ENCODE measurements at regions not wholly inside any gene's neighbourhood (a gene's known extent, or its start where the extent isn't known, plus 50 kb on each side); places are given as distances from the start of the nearest gene placed in this dataset.
"Not testable (repeated sequence)": the region's sequence is repeated elsewhere in the genome, so short reads cannot be mapped to it uniquely, and the experiment has no call there.

DNA sequence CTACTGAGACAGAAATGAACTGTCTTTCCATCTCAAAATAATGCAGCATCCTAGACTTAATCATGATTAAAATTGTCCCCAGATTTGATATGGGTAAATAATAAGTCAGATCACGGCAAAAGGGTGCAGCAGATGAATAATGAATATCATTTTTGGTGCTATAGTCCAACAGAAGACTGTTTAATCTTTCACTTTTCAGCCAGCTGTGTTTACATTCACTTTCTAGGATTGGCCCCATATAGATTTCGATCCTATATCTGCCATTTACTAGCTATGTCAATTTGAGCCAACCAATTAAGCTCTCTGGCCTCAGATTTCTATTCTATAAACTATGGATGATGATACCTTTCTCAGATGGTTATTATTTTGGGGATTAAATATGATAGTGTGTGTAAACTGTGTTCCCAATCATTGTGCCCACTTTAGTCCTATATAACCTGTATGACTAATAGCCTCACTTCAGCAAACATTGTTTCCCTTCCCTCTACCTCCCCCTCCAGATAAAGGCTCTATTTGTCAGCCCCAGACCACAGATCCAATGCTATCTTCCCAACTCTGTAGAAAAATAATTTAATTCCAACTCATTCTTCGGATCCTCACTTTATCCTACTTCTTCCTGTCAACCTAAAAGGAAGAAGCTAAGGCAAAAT, 53.6 kb upstream of the NT5E start:
- no peak for DNase-seq

DNA sequence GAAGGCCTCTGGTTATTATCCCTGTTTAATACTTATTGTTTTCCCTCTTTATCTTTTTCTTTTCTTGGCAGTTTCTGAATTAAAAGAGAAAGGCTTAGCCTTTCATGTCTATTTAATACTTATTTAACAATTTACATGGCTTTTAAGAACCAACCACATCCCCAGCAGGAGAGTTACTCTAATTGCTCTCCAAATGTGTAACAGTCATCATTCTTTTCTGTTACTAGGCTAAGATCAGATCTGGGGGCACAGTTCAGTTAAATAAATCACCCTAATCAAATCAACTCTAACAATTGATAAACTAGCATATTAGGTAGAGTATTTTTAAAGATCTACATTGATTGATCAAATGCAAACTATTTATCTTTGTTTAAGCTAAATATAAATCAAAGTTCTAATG, 54.1 kb upstream of the NT5E start:
- DNase-seq, result no peak

DNA sequence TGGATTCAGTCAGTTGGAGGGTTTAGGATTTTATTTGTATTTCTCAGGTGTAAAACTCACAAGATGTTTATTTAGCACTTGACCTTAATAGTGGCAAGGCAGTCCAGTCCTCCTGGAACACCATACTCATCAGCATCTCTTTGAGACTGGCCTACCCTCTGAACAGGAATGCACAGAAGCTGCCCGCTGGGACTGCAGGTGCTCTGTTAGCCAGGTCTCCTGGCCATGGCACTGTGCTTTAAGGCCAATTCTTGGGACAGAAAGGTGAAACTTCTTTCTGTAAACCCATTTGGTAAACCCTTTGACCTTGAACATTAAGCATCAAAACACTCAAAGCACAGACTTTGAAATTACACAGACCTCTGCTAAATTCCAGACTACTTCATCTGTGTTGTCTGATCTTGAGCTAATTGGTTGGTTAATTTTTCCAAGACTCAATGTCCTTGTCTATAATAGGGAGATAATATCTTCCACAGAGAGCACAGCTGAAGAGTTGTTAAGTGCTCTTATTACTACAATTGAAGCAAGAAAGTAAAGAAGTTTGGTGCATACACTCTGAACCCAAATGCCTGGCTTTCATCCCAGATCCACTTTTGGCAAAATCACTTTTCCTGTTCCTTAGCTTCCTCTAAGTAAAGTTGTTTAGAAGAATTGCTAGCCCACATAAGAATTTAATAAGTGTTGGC, 54.9 kb upstream of the NT5E start:
- no peak for DNase-seq

DNA sequence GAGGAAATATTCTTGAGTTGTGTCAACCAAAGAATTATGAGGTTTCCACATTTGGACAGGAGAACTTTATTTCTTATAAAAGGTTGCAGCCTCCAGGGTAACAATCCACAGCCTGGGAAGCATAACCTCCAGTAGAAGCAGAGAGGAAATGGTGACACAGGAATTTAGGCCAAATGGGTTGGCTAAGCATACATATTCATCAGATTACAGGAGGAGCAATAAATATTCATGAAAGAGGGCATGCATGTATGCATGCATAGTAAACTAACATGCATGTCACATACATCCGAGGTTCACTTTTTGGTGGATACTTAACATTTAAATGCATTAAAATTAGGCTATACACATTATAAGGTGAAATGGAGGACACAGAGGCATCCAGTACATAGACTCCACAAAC, 55.7 kb upstream of the NT5E start:
- no peak for DNase-seq

DNA sequence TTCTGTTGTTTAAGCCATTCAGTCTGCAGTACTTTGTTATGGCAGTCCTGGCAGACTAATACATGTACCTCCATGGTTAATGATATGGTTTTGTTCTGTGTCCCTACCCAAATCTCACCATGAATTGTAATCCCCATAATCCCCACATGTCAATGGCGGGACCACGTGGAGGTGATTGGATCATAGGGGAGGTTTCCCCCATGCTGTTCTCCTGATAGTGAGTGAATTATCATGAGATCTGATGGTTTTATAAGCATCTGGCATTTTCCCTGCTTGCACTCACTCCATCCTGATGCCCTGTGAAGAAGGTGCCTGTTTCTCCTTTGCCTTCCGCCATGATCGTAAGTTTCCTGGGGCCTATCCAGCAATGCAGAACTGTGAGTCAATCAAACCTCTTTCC, 57.5 kb upstream of the NT5E start:
- no peak for DNase-seq

DNA sequence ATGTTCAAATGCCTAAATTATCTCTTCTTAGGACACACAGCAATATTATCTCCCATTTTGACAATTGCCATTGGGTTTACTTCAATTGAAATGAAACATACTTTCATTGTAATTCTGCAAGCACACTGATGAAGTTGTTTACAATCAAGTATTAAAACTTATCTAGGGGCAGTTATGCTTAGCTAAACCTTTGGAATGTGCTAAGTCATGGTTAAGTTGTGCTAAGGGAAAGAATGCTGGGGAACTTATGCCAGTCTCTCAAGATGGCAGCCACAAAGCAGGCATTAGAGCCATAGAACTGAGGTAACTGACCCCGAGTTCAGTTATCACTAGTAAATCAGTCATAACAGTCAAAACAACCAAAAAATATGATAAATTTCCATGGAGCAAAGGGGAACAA, 59.1 kb upstream of the NT5E start:
- DNase-seq, result no peak

DNA sequence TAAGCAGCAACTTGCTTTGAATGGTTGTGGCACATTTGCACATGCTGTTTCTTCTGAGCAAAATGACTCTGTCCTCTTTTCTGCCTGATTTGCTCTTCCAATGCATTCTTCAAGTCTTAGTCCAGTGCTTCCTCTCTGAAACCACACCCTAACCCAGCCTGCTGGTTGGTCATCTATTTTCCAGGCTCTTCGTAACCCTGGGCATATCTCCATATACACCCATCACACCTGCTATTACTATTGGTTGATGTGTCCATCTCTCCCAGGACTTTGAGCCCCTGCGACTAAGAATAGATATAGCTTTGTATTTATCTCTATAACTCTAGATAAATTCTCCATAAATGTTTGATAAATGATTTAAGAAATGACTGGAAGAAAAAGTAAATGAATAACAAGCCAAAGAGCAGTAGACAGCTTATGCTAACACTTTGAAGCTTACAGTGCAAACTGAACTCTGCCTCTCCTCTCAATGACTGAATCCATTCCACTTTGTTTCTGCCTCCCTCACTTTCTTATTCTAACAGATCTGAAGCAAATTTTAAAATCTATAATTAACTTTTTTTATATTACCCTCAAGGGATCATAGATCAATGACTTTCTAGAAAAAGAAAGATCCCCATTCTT, 59.7 kb upstream of the NT5E start:
- DNase-seq, result no peak

DNA sequence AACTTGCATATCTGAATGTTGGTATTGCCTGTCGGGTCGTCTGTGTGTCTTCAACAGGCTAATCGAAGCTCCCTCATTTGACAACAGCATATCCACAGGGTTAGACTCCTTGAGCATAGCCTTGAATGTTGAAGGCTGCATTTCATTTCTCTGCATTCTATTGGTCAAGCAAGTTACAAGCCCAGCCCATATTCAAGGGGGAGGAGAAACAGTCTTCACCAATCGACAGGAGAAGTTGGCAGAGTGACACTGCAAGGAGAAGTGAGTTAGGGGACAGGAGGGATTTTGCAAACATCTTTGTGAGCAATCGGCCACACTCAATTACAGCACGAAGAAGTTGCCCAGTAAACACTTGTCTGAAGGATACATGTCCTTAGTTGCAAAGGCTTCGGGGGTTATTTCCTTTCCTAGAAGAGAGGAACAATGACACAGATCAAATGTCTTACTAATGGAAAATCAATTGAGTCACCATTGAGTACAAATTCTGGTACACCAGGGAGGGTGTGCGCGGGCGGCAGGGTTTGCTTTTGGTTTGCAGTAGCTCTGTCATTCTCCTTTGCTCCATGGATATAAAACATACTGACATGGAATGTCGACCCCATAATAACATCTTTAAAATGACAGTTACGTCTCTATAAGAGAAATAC, 60.6 kb upstream of the NT5E start:
- no peak for DNase-seq

DNA sequence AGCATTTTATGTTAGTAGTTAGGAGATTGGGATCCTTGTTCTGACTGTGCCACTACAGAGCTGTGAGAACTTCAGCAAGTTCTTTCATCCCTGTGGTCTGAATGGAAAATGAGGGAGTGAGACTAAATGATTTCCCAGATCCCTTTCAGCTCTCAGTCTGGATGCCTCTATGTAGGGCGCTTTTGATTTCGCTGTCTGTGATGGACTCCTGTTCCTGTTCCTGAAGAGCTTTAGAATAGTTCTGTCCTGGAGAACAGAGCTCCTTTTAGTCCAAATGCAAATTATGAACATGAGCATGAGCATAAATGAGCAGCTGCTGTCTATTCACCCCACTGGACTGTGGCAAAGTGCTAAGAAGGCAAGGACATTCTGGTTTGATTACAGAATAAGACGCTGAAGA, 61.4 kb upstream of the NT5E start:
- DNase-seq, result no peak

DNA sequence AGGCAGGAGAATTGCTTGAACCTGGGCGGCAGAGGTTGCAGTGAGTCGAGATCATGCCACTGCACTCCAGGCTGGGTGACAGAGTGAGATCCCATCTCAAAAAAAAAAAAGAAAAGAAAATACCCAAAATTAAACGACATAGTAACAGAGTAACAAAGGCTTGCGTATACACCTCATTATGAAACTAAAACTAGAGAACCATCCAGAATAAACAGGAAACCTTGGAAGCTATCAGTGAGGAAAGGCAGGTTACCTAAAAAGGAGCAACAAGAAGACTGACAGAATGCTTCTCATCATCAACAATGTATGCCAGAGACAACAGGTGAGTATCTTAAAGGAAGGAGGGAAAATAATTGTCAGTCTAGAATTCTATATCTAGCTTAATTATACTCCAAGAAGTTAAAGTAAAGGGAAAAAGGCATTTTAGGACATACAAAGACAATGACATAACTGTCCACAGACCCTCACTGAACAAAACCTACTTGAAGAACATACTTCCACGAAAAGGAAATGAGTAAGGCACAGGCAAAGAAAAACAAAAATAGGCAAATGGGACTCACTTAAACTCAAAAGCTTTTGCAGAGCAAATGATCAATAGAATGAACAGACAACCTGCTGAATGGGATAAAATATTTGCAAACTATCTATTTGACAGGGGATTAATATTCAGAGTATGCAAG, 64.1 kb upstream of the NT5E start:
- no peak for DNase-seq

DNA sequence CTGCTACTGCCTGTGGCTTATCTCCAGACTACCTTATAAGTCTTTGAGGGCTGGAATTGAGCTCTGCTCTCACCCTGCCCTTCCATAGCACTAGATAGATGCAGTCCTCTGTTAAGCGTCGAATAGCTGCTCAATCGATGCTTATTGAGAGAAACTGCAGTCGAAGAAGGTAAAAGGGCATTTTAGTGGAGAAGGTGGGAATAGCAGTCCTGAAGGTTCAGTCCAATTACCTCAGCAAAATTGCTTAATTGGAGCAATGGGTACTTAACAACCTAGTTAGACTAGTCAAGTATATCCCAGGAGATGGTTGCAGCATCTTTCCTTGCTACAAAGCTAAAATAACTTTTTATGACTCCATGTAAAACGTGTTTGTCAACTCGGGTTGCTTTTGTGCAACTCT, 66.8 kb upstream of the NT5E start:
- no peak for DNase-seq

DNA sequence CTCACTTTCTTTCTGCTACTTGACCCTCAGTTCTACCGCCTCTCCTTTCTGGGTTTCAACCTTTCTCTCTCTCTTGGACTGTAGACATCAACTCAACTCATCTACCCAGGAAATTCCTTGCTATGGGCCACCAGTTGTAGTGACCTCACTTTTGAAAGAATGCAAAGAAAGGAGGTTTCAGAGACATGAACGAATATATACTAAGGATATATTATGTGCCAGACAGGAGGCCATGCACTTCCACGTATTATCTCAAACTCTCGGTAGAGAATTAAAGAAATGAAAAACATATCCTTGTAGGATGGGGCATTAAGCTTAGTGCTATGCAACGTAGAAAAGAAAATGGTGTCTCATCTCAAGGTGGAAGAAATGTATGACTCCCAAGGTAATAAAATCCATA, 67.3 kb upstream of the NT5E start:
- no peak for DNase-seq

DNA sequence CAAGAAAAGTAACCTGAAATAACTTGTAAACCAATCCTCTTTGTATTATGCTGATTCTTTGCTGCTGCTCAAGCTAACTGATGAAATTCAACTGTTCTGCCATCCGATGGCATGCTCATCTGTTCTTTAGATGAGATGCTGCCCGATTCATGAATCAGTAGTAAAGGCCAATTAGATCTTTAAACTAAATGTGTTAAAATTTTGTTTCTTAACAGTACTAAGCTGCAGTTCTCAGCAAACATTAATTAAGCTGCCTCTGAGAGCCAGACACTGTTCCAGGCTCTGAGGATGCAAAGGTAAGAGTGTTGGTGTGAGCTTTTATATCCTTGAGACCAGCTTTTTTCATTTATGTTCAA, 77.0 kb upstream of the NT5E start:
- DNase-seq, result no peak

DNA sequence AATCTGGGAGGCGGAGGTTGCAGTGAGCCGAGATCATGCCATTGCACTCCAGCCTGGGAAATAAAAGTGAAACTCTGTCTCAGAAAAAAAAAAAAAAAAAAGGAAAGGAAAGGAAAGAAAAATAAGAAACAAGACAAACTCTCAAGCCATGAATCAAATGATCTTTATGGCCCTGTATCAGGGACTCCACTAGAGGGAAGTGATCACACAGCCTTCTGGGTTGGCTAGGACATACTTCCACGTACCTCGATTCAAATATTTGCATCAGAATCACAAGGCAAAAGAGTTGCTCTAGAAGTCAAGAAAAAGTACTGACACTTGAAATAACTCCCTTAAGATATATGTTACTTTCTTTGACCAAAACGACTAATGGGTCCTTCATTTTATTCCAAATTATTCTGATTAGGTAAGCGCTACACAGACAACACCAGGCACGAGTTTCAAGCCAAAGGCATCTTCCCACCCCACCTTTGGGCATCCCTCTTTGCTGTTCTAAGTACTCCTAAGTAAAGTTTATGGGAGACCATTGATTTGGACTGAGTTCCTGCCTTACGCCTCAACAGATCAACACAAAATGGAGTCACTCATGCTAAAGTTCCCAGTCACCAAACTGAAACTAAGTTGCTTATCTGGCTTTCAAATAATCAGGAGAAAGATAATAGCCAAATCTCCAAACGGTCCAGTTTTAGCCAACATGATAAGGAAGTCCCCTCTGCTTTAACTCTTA, 77.5 kb upstream of the NT5E start:
- DNase-seq, result no peak

DNA sequence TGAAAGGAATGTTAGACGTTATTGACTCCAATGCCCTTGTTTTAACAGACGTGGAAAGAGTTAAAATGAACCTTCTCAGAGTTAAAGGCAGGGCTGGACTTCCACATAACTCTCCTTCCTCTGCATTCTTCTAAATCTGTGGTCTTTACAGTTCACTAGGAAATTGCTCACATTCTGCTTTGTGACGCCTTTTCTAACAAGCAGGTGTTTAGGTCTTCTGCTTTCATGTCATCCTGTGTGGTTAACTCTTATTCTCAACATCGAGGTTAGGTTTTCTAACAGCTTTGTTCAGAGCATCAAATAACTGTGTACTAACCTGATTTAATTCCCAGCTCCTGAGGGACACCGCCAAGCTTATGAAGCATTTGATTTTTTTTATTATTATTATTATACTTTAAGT, 81.3 kb upstream of the NT5E start:
- DNase-seq, result no peak

DNA sequence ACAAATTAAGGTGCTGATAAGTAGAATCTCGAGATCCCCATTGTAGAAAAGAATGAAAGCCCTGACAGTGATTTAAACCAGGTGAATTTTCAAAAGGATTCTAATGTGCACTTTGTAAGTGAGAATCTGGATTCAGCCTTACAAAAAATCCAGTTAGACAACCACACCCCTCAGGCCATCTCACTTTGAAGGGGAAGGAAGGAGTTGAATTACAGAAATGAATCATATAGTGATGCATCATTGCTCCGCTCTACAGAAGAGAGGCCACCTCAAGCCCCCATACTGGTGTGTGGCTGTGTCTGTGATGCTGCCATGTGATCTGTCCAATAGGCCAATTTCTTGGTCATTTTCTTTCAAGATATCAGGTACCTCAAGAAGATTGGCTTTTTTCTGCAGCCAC, 85.5 kb upstream of the NT5E start:
- DNase-seq, result no peak

DNA sequence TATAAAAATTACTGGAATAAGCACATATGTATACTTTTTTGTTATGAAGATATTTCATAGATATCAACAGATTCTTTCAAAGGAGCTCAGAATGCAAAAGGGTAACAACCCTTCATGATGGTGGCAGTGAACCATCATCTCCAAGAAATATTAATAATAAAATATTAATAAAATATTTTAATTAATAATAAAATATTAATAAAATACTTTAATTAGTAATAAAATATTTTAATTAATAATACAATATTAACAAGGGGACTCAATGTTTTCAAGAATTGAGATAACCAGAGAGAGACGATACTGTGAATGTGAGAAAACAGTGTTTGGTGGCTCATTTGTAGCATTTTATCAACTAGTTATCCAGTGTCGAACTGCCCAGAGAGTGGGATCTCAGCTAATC, 86.0 kb upstream of the NT5E start:
- no peak for DNase-seq

DNA sequence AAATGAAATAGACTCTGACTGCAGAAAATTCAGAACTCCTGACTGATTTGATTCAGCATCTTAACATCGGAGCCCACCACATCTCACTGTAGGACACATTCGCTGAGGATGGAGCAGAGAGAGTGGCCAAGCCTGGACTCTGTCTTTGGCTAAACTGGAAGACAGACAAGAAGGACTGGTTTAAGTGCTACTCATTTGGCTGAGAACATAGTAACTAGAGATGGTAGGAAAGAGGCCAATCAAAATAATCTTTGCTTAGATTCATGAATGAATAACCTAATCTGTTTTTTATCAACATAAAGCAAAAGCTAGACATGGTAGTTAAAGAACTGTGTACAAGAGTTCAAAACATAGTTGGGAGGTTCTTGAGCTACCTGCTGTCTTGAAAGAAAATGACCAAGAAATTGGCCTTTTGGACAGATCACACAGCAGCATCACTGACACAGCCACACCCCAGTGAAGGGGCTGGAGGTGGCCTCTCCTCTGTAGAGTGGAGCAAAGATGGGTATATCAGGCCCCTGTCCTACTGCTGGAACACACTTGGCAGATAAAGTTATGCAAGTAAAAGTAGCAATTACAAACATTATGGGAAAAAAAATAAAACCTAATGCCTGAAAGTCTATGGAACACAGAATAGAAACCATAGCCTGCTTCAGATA, 87.1 kb upstream of the NT5E start:
- DNase-seq, result no peak

DNA sequence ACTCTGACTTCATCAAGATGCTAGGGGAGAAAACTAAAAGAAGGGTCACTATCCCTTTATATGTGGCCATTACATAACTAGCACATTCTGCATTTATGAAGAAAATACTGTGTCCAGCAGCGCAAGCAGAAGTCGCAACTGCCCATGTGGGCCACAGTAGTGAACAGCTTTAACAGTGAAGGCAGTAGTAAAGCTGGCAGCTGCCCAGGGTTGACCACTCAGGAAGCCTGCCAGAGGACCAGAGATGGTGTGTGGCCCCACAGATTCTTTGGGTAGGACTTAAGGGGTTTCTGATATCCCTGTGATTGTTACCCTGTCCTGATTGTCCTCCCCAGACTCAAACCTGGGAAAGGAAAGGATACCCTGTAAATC, 88.3 kb upstream of the NT5E start:
- DNase-seq, result no peak

DNA sequence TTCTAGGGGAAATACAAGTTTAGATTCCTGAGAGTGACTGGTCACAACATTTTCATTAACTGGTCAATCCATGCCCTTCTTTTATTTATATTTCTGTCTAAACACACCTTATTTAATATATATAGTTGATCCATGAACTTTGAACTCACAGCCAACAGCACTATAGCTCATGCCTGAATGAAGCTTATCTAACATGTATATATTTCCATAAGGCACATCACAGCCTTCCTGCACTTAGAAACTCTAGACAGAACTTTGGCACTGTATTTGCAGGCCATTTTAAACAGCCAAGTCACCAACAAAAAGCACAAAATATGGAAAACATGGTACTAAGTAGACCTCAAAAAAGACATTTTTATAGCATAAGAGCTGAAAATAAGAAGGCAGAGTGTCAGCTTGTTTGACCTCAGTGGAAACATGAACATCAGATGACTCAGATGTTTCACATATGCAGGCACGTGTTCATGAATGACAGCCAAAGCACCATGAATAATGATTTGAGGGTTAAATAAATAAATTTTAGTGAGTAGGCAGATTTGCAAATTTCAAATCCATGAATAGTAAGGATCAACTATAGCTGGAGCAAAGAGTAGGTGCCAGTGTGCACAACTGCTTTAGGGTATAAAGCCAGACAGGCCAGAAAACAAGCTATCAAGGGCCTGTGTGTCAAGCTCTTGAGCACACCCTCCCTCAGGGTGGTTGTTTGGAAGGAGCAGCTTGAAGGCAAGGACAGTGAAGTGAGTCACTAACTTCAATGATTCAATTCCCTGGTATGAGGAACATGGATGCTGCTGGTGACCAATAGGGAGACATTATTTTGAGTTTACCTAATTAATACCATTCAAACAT, 88.9 kb upstream of the NT5E start:
- no peak for DNase-seq

DNA sequence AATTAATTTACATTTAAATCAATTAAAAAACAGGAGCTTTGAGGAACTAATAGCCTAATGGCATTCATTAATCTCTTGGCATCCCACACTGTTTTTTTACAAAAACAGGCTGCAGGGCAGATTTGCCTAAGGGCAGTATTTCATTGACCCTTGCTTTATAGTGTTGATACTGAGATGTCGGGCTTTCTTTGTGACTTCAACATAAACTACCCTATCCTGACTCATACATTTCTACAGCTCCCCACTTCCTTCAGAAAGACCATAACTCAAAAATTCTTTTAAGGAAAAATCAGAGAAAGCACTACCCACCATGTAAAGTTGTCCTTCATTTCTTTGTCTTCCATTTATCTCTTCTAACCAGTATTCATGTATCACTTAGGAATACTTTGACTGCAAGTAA, 92.2 kb upstream of the NT5E start:
- no peak for DNase-seq

DNA sequence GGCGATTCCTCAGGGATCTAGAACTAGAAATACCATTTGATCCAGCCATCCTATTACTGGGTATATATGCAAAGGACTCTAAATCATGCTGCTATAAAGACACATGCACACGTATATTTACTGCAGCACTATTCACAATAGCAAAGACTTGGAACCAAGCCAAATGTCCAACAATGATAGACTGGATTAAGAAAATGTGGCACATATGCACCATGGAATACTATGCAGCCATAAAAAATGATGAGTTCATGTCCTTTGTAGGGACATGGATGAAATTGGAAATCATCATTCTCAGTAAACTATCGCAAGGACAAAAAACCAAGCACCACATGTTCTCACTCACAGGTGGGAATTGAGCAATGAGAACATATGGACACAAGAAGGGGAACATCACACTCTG, 93.1 kb upstream of the NT5E start:
- not testable (repeated sequence) for DNase-seq

Measured in NCI-H1694 (cell line).